Ascending aorta (tissue), 2 donors: ENCODE measurements at regions not wholly inside any gene's neighbourhood (a gene's known extent, or its start where the extent isn't known, plus 50 kb on each side); places are given as distances from the start of the nearest gene placed in this dataset.

Source experiments
- DNase-seq, 2 donors: peaks; one replicate each; pipeline ENCODE4 v3.0.0-alpha.2; 2019; ENCODE audit warnings: low spot score in 2 of 2
- H3K27ac ChIP-seq, 2 donors: fragments of 200-600 bp; sonication (generic); one replicate each; pipeline ENCODE4 v1.5.1; 2016 to 2017; ENCODE audit warnings: mild to moderate bottlenecking in 1 of 2
- H3K27me3 ChIP-seq: fragments of 200-600 bp; sonication (generic); one replicate; pipeline ENCODE4 v1.5.1; 2017
- H3K36me3 ChIP-seq, 2 donors: fragments of 200-600 bp; sonication (generic); one replicate each; pipeline ENCODE4 v1.5.1; 2016
- H3K4me1 ChIP-seq, 2 donors: fragments of 200-600 bp; sonication (generic); one replicate each; pipeline ENCODE4 v1.5.1; 2016 to 2017; ENCODE audit warnings: mild to moderate bottlenecking in 1 of 2
- H3K4me3 ChIP-seq, 2 donors: fragments of 200-600 bp; sonication (generic); one replicate each; pipeline ENCODE4 v1.5.1; 2016 to 2017; ENCODE audit warnings: mild to moderate bottlenecking in 1 of 2
- H3K9me3 ChIP-seq, 2 donors: fragments of 200-600 bp; sonication (generic); one replicate each; pipeline ENCODE4 v1.5.1; 2016
- CTCF ChIP-seq, 3 experiments: fragments of 200-600 bp in 2 of 3; fragments of 450-650 bp in 1 of 3; sonication (generic) in 2 of 3; IDR thresholded peaks; one replicate each; pipeline ENCODE4 v1.5.1; 2016 to 2019; ENCODE audit warnings: antibody characterized with exemption in 3 of 3, mild to moderate bottlenecking in 1 of 3, moderate library complexity in 1 of 3
- intact Hi-C: fragments of 100-400 bp; cut with DNase I; formaldehyde crosslinking; loops from one replicate; pipeline ENCODE4 v1.15.1; 2023

GRCh38 chr12:64931321-64931720 is 106.9 kb downstream of the TBC1D30 start:
- intact Hi-C loops, result no loop called here
- Histone ChIP-seq H3K27me3 (no peaks in the 10 kb centered on the region), H3K4me1 (no peaks in the 10 kb centered on the region), H3K36me3 (no peaks in the 10 kb centered on the region), H3K9me3 (no peaks in the 10 kb centered on the region), H3K4me3 (no peak overlapping the region), H3K27ac (no peak overlapping the region)
- TF ChIP-seq CTCF (IDR thresholded peaks at IDR 0.05), result no peak
- DNase-seq, result no peak

DNA sequence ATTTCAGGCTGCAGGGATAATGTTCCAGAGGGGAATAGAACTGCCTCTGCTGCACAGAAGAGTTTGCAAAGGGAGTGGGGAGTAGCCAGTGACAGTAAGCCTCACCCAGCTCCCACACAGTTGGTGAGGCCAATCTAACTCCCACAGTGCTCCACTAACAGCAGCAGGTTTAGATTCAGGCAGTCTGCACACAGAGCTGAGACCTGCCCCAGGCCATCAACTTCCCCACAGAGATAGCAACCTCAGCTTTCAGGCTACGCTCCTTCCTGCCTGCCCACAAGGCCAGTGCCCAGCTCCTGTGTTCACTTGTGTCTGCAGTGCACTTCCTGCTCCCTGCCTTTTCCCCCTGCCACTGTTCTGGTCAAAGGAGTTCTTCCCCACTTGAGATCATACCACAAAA is 107.5 kb downstream of the TBC1D30 start:
- intact Hi-C loops, result no loop called here
- no peak for TF ChIP-seq CTCF (IDR thresholded peaks at IDR 0.05)

GRCh38 chr12:64933791-64934190 is 109.3 kb downstream of the TBC1D30 start:
- no peaks in the 10 kb centered on the region for H3K9me3 ChIP-seq
- no peaks in the 10 kb centered on the region for H3K27me3 ChIP-seq
- H3K27ac ChIP-seq, result no peak overlapping the region
- H3K4me3 ChIP-seq, result no peak overlapping the region
- no peaks in the 10 kb centered on the region for H3K4me1 ChIP-seq
- intact Hi-C loops, result no loop called here
- no peak for TF ChIP-seq CTCF (IDR thresholded peaks at IDR 0.05)
- H3K36me3 ChIP-seq, result no peaks in the 10 kb centered on the region
- DNase-seq, result no peak

More for the DNA sequence above, 107.5 kb downstream of the TBC1D30 start:
- H3K27ac ChIP-seq, result no peak overlapping the region
- H3K27me3 ChIP-seq, result no peaks in the 10 kb centered on the region
- H3K4me1 ChIP-seq, result no peaks in the 10 kb centered on the region
- no peaks in the 10 kb centered on the region for H3K36me3 ChIP-seq
- no peaks in the 10 kb centered on the region for H3K9me3 ChIP-seq
- DNase-seq, result no peak
- H3K4me3 ChIP-seq, result no peak overlapping the region

- Histone ChIP-seq H3K36me3 (no peaks in the 10 kb centered on the region), H3K27ac (no peak overlapping the region), H3K4me3 (no peak overlapping the region), H3K27me3 (no peaks in the 10 kb centered on the region), H3K9me3 (no peaks in the 10 kb centered on the region), H3K4me1 (no peaks in the 10 kb centered on the region)
- intact Hi-C loops, result no loop called here
- no peak for TF ChIP-seq CTCF (IDR thresholded peaks at IDR 0.05)
- DNase-seq, result no peak
These were observed 113.0 kb downstream of the TBC1D30 start for GRCh38 chr12:64937452-64937851.

DNA sequence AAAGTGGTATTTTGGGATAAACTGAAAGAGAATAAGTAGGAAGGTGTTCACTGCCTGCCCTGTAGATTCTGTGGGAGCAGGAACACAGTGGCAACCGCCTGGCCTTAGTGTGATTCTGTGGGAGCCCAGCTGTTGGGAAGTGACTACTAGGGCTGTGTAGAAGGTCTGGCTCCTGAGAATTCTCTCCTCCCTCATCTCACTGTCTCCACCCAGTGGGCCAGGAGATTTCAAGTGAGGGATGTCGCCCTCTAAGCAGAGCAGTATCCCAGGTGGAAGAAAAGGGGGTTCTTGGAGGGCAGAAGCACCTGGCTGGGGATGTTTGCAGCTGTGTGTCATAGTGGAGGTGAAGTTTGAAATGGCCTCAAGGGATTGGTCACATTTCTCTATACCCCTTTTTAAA is 113.7 kb downstream of the TBC1D30 start:
- Histone ChIP-seq H3K9me3 (no peaks in the 10 kb centered on the region), H3K4me1 (no peaks in the 10 kb centered on the region), H3K36me3 (no peaks in the 10 kb centered on the region), H3K4me3 (no peak overlapping the region), H3K27ac (no peak overlapping the region), H3K27me3 (no peaks in the 10 kb centered on the region)
- no peak for TF ChIP-seq CTCF (IDR thresholded peaks at IDR 0.05)
- DNase-seq, result no peak
- intact Hi-C loops, result no loop called here

DNA sequence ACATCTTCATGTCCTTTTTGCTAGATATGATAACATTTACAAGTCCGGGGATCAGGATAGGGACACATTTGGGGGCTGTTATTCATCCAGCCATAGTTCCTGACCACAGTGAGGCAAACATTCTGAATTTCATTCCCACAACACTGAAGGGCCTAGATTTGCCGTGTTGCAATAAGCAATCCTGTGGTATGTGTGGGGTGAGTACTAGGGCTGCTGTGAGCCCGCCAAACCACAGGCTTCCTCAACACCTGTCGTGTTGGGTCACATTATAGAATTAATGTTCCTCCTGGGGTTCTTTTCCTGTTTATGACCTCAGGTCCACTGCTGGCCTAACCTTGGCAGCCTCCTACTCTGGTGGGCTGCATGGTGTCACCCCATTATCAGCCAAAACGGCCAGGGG is 119.2 kb downstream of the TBC1D30 start:
- Histone ChIP-seq H3K9me3 (no peaks in the 10 kb centered on the region), H3K27ac (no peak overlapping the region), H3K27me3 (no peaks in the 10 kb centered on the region), H3K4me3 (no peak overlapping the region), H3K4me1 (peaks cover 0 to 7% of the 10 kb centered on the region in 2 donors), H3K36me3 (no peaks in the 10 kb centered on the region)
- DNase-seq, result no peak
- intact Hi-C loops, result no loop called here
- TF ChIP-seq CTCF (IDR thresholded peaks at IDR 0.05), result no peak
